MM.1S (cell line): ENCODE measurements at regions not wholly inside any gene's neighbourhood (a gene's known extent, or its start where the extent isn't known, plus 50 kb on each side); places are given as distances from the start of the nearest gene placed in this dataset.

Experiments used
- EZH2 ChIP-seq: fragments of 300-600 bp; sonication (generic); optimal IDR thresholded peaks from 2 replicates; pipeline ENCODE3; 2017; ENCODE audit warnings: low read depth, mild to moderate bottlenecking, antibody characterized with exemption, low read length, mixed read lengths
- EZH2phosphoT487 ChIP-seq: fragments of 300-600 bp; sonication (generic); IDR thresholded peaks from 2 replicates; pipeline ENCODE4 v1.6.1; 2018; ENCODE audit warnings: antibody characterized with exemption, low read length
- TF ChIP-seq, protein P1 (sequence below): fragments of 300-600 bp; sonication (generic); IDR thresholded peaks from 2 replicates; pipeline ENCODE4 v1.5.1; 2016; ENCODE audit warnings: antibody characterized with exemption, low read length, mixed read lengths

DNA sequence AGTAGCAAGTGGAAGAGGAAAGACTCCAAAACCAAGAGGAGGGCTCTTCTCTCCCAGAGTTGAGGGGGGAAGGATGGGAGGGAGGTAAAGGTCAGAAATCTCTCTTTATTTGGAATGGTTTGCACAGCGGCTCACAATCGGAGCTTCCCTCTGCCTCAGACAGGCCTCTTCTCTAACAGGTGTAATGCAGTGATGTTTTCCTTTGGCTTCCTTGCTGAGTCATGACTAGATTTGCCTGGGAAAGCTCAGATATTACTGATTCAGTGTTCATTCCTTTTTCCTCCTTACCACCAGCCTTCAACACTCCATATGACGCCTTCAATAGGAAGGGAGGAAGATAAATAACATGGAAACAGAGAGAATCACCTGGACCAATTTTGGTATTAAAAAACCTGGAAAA lies 136.6 kb downstream of the RNF152 start:
- TF ChIP-seq, protein P1, sequence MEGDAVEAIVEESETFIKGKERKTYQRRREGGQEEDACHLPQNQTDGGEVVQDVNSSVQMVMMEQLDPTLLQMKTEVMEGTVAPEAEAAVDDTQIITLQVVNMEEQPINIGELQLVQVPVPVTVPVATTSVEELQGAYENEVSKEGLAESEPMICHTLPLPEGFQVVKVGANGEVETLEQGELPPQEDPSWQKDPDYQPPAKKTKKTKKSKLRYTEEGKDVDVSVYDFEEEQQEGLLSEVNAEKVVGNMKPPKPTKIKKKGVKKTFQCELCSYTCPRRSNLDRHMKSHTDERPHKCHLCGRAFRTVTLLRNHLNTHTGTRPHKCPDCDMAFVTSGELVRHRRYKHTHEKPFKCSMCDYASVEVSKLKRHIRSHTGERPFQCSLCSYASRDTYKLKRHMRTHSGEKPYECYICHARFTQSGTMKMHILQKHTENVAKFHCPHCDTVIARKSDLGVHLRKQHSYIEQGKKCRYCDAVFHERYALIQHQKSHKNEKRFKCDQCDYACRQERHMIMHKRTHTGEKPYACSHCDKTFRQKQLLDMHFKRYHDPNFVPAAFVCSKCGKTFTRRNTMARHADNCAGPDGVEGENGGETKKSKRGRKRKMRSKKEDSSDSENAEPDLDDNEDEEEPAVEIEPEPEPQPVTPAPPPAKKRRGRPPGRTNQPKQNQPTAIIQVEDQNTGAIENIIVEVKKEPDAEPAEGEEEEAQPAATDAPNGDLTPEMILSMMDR, result no peak
- TF ChIP-seq EZH2 (no peak), EZH2phosphoT487 (no peak)
